ENCODE measurements at regions not wholly inside any gene's neighbourhood (a gene's known extent, or its start where the extent isn't known, plus 50 kb on each side); places are given as distances from the start of the nearest gene placed in this dataset.
A peak's percentile ranks its signal among the peaks of the same experiment; 100 is the strongest.

- DNase-seq = no peak
These were observed 428.4 kb downstream of the TSN start for GRCh38 chr2:122183890-122184289.

DNA sequence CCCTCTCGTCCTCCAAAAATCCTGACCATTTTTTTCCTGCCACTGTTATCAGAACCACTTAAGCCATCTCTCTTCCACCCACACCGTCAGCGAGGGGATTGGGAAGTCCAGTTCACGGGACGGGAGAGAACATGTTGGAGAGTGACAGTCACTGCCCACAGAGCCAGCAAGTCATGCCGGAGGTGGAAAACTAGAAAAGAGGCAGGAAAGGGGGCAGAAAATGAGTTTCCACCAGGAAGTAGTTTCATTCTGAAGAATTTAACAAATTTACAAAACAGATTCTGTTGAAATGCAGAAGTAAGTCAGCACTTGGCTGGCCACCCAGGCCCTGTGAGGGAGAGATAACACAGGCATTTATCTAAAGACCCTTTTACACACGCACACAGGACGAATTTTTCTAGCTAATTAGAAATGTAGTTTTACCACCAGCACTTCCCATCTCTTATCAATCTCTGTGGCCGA lies 431.3 kb downstream of the TSN start:
- peak; percentile 50 to 76 (median 59) for DNase-seq

DNA sequence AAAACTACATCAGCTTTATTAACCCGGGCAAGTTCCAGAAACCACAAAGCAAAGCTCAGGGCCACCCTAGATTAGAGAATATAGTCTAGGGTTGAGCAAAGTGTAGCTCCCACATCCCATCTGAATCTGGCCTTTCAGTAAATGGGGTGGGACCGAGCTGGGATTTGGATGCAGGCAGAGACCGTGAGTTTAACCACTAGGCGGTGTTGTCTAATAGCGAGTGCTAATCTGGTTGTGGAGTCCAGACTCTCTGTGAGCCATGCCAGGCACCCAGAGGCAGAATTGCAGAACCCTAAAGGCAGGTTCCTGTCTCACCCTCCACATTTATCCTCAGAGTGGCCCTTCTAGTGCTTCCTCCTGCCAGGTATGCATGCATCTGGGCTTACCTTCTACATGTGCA lies 435.9 kb downstream of the TSN start:
- peak in 2 of 3 donors; percentile 3 to 39 for DNase-seq

DNA sequence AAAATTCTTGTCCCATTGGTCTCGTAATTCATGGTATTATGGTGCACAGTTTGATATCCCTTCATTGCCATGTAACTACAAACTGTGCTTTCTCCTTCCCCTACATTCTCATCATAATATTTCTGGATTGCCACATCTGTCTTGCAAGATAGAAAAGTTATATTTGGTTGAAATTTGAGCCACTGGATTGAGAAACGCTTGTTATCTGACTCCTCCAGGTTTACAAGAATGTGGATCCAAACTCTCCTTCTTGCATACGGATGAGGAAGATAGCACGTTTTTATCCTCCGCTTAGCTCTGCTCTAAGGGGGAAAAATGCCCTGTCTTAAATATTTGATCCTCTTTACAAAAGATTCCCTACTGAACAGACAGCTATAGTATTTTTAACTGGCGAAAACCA lies 438.2 kb downstream of the TSN start:
- no peak for DNase-seq

DNA sequence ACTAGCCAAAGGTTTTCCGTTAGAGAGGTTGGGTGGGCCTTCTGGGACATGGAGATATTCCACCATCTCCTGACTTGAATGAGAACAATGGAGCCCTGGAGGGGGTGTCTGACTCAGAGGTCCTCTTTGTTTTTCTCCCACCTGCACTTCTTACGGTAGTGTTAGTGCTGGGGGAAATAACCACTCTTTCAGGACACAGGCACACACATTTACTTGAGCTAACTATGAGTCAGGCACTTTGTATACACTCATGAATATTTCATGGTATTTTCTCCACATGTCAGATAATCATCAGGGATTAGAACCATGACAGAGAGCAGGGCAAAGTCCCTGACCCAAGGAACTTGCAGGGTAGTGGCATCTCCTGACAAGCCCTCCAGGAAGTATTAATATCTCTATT lies 439.1 kb downstream of the TSN start:
- no peak for DNase-seq

DNA sequence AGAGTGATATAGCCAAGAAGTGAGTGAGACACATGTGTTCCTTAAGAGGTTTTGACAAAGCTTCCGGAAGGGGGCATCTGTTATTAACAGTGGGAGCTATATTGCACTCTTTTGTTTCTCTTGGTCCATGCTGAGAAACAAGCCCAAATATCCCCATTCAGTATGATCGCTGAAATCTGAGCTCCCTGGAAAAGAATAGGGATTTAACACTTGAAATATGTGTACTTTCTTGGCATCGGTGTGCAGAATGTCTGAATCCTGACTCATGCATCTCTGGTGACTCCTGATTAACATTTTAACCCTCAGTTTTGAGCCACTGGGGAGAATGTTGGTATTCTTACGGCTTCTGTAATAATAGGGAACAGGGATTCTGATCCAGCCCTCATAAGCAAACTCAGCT lies 448.1 kb downstream of the TSN start:
- DNase-seq = no peak

GRCh38 chr2:122205641-122206040 lies 450.2 kb downstream of the TSN start:
- no peak for DNase-seq

DNA sequence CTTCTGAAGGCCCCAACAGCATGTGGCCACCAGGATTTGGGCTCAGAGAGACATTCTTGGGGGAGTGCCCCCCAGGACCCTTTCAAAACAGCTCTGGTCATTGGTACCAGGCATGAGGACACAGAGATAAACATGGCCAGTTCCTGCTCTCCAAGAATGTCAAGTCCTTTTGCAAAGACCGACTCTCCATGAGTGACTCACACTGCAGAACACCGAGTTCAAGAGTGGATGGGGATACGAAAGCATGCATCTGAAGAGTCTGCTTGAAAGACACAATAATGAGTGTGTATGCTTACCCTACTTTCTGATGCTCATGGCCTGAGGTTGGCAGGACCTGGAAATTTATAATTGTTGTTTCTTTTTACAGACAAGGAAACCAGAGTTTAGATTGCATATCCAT lies 450.6 kb downstream of the TSN start:
- no peak for DNase-seq

- no peak for DNase-seq
These were observed 453.9 kb downstream of the TSN start for GRCh38 chr2:122209377-122209776.

GRCh38 chr2:122210065-122210464 lies 454.6 kb downstream of the TSN start:
- DNase-seq = no peak

- DNase-seq = no peak
These were observed 455.7 kb downstream of the TSN start for GRCh38 chr2:122210898-122211856.

DNA sequence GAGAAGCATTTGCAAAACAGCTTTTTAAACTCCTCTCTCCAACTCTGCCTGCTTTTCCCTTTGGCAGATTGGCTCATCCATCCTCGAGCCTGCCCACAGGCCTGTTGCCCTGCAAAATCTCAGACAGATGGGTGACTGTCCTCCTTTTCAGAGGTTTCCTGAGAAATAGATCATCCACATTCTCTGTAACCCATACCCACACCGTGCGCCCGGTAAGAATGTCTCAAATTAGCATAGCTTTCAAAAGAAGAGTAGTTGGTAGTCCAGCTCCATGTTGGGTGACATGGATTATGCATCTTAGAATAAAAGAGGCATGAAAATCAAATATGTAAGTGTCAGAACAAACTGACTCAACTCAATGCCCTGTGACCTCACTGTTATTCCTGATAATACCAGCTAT lies 457.9 kb downstream of the TSN start:
- DNase-seq = no peak

DNA sequence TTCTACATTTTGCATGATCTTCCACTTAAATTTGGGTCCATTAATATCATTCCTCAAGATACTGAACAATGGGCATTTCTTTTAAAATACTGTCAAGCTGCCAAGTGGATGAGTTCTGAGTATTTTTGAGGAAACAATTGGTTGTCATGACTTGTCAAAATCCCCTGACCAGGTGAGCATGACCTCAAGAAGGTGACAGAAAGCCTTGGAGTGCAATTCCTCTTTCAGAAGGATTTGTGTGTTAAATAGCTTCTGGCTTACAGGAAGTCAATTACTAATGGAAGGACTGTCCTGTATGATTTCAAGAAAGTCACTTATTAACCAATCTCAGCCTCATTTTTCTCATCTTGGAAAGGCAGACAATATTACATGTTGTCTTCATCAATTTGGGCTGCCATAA lies 460.6 kb downstream of the TSN start:
- DNase-seq = no peak

GRCh38 chr2:122216901-122217300 lies 461.4 kb downstream of the TSN start:
- DNase-seq = no peak

DNA sequence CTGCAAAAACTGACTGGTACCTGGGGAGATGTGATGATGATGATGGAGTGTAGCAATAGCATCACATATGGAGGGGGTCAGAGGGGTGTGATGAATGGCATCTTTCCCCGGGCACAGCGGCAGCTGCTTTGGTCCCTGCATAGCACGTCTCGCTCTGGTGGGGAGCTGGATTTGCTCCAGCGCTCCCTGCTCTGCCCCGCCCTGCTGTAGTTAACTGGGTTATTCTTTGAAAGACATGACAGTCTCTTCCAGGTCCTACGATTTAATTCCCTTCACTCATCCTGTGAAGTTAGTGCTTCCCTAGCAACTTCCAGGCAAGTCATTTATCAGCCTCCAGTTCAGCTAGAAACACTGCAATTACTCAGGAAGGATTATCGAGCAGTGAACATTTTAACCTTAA lies 463.1 kb downstream of the TSN start:
- no peak for DNase-seq

DNA sequence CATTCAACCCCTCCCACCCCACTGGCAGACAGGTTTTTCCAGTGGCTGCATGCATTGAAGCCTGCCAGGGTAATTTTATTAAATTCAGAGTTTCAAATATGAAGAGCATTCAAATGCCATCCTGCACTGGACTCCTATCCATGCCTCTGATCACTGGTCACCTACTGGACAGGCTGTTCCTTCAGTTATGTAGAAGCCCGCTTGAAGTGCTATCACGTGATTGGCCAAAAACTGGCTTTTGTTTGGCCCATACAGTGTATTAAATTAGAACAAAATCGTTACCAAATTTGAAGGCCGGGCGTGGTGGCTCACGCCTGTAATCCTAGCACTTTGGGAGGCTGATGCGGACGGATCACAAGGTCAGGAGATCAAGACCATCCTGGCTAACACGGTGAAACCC lies 464.1 kb downstream of the TSN start:
- no peak for DNase-seq

DNA sequence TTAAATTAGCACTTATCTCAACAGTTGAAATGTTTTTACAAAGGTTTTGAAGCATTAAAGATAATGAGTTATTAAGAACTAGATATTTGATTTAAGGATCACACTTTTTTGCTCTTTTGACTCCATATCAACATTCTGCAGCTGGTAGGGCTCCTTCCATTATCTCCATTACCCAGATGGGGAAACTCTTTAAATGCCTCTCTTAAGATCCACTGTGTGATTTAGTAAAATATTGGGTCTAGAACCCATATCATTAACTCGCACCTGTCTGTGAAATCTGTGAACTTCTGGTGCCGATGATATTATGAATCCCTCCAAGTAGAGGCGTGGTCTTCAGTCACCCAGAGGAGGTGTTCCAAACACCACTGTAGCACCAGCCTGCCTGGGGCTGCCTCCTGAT lies 466.2 kb downstream of the TSN start:
- DNase-seq = no peak

DNA sequence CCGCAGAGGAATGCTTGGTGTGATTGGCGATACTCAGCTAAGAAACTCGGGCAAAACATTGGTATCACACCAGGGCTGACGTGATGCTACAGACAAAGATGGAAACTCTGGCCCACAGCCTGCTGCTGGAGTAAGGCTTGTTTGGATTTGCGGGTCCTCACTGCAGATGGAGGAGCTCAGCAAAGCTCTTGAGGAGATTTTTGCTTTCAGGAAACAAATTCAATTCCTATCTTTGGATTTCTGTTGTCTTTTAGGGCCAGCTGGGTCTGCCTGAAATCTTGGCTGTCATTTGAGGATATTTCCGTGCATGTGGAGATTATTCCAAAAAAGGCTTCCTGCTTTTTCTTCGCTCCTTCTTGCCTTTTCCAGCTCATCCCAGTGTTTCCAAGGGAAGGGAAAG lies 475.8 kb downstream of the TSN start:
- DNase-seq = no peak

- no peak for DNase-seq
These were observed 477.9 kb downstream of the TSN start for GRCh38 chr2:122233372-122233771.

- DNase-seq = peak in 1 of 3 donors; percentile 37
These were observed 480.9 kb downstream of the TSN start for GRCh38 chr2:122236152-122236874.

DNA sequence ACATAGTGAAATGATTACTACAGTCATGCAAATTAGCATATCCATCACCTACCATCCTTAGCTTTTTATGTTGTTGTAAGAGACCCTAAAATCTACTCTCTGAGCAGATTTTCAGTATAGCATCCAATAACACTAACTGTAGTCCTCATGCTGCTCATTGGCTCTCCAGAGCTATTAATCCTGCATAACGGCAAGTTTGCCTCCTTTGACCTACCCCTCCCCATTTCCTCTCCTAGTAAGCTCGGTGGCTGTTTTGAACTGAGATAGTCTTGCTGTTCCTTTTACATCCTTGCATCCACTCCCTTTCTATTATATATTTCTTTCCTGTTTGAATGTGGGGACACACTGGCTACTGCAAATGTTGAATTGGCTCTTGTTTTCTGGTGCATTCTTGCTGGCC lies 481.5 kb downstream of the TSN start:
- DNase-seq = no peak

- no peak for DNase-seq
These were observed 482.0 kb downstream of the TSN start for GRCh38 chr2:122237450-122237849.

GRCh38 chr2:122238006-122238559 lies 482.6 kb downstream of the TSN start:
- DNase-seq = no peak

DNA sequence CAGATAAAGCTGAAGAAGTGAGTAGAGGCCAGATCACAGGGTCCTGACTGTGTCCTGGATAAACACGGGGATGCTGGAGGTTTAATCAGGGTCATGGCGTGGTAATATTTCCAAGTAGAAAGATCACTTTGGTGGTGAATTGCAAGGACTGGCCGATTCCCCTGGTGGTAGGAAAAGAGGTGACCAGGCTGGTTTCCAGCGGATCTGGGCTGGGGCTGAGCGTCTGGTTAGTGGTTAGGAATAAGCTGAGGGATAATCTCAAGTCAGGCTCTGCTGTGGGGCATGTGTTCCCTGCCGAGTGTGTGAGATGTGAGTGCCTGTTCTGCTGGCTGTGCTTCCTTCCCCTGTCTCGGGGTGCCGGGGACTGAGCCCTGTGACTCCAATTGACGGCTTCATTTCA lies 484.0 kb downstream of the TSN start:
- DNase-seq = no peak
